Mammary epithelial cell (primary cell): ENCODE measurements at regions not wholly inside any gene's neighbourhood (a gene's known extent, or its start where the extent isn't known, plus 50 kb on each side); places are given as distances from the start of the nearest gene placed in this dataset.

ENCODE experiments used
- CTCF ChIP-seq, 2 donors: IDR thresholded peaks in 1 of 2; conservative IDR thresholded peaks in 1 of 2; 2 replicates each; pipeline ENCODE4 v1.5.1; 2011 to 2012; ENCODE audit warnings: inconsistent platforms in 2 of 2, low read length in 2 of 2, mild to moderate bottlenecking in 2 of 2, control low read depth in 1 of 2, low read depth in 1 of 2; ENCODE audit not compliant: insufficient read depth in 1 of 2; ENCODE audit errors: extremely low read depth in 1 of 2
- EZH2 ChIP-seq: IDR thresholded peaks from 2 replicates; pipeline ENCODE4 v1.6.1; 2012; ENCODE audit warnings: low read length, inconsistent platforms, borderline replicate concordance

- no peak for TF ChIP-seq CTCF (conservative IDR thresholded peaks at IDR 0.05 in 1 of 2, IDR thresholded peaks at IDR 0.05 in 1 of 2; ENCODE audit: extremely low read depth in 1 of 2, insufficient read depth in 1 of 2, low read depth in 1 of 2, low read length in 2 of 2)
- no peak for TF ChIP-seq EZH2
These were observed 270.5 kb upstream of the PLPP4 start for GRCh38 chr10:120186506-120186905.
